Activated gamma-delta T cell treated with Interleukin-2 at 50 U/mL for 16 hours (primary cell): ENCODE measurements at regions not wholly inside any gene's neighbourhood (a gene's known extent, or its start where the extent isn't known, plus 50 kb on each side); places are given as distances from the start of the nearest gene placed in this dataset.
"Not testable (repeated sequence)": the region's sequence is repeated elsewhere in the genome, so short reads cannot be mapped to it uniquely, and the experiment has no call there.

Source experiments
- DNase-seq: peaks from one replicate; pipeline ENCODE4 v3.0.0-alpha.2; 2020

DNA sequence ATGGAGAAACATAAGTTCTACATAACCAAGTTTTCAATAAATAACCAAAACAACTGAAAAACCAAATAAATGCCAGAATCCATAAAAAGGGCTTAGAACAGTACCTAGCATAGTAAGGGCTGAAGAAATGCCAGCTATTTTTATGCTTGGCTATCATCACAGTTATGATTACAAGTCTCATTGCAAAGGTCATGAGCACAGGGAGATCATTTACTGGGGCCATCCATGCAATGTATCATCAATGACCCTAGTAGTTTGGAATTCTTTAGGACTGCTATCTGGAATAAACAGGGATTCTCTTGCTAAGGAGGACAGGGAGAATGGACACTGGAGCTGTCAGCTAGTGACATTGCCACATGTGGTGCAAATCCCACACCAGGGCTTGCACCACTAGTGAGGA lies 92.5 kb upstream of the NAP1L1 start:
- DNase-seq = no peak

DNA sequence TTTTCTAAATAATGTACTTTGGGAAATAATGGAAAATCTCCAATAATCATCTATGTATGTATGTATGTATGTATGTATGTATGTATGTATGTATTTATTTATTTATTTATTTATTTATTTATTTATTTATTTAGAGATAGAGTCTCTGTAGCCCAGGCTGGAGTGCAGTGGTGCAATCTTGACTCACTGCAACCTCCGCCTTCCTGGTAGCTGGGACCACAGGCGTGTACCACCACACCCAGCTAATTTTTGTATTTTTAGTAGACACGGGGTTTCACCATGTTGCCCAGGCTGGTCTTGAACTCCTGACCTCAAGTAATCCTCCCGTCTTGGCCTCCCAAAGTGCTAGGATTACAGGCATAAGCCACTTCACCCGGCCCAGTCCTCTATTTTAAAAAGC lies 91.5 kb upstream of the NAP1L1 start:
- not testable (repeated sequence) for DNase-seq

DNA sequence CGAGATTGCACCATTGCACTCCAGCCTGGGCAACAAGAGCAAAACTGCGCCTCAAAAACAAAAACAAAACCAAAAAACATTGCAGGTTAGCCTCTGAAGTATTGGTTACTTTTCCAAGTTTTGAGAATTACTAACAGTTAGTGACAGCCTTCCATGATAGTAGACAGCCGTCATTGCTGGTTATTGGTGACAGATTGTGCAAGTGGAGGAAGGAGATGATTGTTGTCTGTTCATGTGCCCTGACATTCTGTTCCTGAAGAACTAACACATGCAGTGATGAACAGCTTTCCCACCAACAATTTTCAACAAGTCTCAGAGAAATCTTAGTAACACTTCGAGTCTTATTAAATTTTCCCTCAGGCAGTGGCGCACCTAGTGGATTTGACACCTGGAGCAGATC lies 89.3 kb upstream of the NAP1L1 start:
- DNase-seq = no peak

DNA sequence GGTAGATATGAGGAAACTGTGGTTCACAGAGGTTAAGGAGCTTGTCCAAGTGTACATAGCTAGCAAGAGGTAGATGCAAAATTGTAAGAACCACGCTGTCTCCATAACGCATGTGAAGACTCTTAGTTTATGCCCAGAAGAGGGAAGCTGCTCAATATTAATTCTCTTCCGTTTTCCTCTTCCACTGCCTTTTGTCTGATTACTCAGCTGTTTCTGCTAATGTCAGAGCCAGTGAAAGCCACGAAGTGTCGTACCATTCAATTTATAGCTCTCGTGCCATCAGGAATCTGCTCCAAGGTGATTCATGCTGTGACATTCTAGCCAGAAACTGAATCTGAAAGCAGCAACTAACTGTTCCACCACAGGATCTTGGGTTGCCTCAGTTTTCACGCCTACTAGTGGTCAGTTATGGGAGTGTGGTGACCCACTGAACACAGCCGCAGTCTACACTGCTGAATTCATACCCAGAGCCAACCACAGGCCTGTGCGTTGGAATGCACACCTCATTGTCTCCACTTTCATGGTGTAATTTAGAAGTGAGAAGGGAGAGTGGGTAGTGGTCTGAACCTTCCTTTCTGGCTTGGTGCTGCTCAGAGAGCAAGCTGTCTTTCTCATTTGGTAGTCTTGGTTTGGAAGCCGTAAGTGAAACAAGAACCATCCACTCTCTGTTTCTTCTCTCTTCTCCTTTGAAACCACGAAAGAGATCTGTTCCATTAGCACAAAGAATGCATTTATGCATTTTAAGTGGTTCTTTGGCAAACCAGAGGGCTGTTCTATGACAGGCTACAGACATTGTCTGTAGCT lies 74.2 kb upstream of the NAP1L1 start:
- DNase-seq = peak; percentile 36

DNA sequence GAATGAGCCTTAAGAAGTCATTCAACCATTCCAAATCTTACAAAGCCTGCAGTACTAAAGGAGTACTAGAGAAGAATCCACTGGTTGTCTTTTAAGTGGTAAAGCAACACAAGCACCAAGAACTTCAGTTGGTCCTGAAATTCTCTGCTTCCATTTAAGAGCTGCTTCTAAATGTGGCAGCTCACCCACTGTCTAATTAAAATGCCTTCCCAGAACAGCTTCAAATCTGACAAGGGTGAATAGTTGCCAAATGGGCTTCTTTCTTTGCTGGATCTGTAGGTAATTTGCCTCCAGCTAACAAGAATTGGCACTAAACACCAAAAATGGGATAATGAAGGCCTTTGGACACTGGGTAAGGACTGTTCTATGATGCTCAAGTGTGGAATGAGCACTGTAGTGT lies 72.2 kb upstream of the NAP1L1 start:
- DNase-seq = no peak

DNA sequence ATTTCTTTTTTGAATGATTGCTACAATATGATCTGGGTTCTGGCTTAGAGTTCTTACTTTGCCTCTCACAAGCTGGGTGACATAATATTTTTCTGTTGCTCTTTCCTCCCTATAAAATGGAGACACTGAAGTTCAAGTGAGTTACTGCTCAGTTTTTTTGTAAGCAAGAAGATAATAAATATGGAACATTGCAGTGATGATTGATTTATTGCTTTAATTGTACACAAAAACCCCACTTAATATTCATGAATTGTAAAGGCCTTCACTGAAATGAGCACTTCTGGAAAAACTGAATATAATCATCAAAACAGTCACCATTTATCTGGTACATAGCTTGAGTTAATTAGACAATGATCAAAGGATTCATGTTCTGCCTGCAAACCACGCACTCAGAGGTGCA lies 71.8 kb upstream of the NAP1L1 start:
- no peak for DNase-seq

DNA sequence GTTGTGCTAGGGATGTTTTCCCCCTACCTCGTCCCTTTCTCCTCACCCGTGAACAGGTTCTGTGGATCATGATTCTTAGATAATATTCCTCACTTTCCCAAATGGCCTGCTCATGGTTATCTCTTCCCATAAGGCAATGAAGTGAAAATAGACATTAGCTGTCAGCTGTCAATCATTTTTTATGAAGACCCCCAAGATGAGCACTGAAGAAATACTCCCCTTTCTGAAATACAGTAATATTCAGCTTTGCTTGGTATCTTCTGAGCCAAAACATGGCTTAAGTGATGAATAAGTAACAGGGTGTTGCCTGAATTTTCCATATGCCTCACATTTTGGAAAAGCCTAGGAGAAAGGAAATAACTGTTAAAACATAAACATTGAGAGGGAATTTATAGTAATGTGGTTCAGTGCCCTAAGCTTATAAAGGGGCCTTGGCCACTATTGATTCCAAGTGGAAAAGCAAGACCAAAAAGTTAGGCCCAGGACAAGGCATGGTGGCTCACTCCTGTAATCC lies 70.7 kb upstream of the NAP1L1 start:
- DNase-seq = no peak

DNA sequence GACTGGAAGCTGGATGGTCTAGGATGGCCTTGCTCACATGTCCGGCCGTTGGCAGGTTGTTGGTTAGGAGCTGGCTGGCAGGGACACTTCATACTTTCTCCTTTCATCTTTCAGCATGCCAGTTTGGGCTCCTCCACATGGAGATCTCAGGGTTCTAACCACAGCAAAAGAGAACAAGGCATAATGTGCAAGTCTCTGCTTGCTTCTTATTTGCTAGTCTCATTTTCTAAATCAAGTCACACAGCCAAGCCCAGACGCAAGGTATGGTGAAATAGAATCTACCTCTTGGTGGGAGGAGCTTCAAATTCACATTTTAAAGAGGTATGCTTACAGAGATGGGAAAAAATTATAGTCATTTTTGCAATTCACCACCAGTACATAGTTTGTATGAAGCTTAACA lies 69.1 kb upstream of the NAP1L1 start:
- DNase-seq = no peak

DNA sequence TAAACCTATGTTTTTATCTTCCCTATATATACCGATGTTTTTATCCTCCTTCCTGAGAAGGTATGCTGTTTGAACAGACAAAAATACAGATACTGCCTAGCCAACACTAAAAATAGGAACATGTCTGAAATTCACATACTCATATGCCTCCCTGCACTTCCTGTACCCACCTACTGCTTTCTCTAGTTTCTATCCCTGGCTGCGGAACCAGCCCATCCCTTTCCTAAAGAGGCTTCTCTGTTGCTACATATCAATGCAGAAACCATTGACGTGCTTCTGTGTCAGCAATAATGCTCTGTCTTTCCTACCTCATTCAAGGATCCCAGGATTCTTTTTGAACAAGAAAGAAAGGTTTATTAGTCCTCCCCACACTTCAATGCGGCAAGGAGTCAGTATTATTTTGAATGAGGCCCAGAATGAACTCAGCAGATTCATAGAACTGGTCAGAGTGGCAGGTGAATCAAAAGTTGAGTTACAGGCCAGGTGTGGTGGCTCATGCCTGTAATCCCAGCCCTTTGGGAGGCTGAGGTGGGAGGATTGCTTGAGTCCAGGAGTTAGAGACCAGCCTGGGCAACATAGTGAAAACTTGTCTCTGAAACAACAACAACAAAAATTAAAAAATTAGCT lies 67.8 kb upstream of the NAP1L1 start:
- DNase-seq = no peak

DNA sequence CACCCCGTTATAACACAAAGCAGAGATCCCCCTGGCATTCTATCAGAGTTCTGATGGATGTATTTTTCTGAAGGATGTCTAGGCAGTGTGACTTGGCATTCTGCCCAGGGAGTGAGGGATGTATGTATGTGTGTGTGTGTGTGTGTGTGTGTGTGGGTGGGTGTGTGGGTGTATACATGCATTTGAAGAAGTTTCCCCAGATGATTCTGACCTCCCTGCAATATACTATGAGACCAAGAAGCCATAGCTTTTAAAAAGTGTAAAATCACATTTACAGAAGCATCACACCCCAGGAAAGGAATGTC lies 59.7 kb upstream of the NAP1L1 start:
- peak; percentile 5 for DNase-seq

DNA sequence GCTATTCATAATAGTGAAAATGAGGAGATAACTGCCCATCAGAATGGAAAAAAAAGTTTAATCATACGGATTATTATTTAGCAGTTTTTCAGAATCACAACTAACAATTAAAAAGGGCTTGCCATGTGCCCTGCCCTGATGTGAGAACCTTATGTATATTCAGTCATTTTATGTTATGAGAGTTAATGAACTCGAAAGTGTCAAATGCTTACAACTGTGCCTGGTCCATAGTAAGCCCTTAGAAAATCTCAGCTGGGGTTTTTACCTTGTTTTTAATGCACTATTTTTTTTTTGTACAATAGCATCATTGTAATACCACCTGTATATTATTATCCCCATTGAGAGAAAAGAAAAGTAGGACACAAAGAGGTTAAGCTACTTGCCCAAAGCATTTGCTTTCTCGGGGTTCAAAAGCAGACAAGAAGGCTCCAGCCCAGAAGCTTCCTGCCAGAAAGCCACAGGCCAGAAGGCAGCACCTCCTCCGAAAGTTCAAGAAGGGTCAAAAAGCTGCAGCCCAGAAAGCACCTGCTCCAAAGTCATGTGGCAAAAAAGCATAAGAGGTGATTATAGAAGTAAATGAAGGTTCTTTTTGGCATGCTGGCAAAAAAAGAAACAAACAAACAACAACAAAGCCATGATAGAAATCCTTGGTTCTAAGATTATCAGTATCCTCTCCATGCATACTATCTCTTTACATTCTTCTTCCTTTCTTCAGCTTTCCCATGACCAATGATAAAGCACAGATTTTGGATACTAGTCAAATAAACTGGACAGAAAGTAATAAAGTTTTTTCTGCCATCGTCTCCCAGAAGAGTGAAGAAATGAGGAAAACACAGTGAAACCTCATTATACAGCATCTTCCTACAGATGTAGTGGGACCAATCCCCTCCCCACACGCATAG lies 59.1 kb upstream of the NAP1L1 start:
- peak; percentile 25 for DNase-seq

DNA sequence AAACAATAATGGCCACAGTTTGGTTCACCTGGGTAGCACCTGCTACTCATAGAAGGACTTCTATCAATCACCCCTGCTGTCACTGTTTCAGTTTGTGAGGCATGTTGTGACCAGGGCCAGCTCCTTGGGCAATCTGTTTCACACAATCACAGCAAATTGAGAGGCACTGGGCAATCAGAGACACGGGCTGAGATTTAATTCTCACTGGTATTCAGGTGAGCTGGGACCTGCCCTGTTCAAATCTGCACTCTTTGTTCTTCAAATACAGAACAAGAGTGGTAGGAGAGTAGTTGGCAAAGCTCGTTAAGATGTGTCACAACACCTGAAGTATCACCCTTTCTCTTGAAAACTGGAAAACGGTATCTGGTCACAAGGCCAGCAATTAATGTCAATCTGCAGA lies 57.8 kb upstream of the NAP1L1 start:
- no peak for DNase-seq

DNA sequence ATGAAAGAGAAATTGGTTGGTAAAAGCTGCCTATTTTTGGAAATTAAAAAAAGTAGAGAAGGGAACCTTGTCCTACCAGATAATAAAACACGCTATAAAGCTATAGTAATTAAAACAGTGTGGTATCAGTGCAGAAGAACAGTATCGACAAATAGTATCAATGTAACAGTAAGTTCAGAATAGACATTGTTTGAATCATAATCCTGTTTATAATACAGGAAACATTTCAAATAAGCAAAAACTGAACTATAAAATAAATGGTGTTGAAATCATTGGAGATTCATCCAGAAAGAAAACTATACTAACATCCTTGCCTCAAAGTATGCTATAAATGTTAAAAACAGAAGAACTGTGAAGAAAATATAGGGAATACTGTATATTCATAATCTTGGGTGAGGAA lies 54.2 kb upstream of the NAP1L1 start:
- no peak for DNase-seq

DNA sequence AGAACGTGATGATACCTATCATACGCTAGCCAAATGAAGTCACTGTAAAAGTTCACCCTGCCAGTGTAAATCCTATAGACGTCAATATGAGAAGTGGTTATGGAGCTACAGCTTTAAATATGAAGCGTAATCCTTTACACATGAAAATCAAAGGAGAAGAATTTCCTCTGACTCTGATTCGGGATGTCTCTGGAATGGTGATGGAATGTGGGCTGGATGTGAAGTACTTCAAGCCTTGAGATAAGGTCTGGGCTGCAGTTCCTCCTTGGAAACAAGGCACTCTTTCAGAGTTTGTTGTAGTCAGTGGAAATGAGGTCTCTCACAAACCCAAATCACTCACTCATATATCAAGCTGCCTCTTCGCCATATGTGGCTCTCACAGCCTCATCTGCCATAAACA lies 53.1 kb upstream of the NAP1L1 start:
- no peak for DNase-seq

DNA sequence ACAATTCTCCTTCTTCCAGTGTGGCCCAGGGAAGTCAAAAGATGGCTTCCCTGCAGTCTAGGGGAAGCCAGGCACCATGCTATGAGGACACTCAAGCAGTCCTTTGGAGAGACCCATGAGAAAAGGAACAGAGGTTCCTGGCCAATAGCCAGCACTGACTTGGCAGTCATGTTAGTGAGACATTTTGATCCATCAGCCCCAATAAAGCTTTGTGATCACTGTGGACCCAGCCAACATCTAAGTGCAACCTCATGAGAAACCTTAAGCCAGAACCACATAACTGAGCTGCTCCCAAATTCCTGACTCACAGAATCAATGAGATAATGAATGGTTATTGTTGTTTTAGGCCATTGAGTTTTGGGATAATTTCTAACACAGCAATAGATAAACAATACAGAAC lies 51.0 kb upstream of the NAP1L1 start:
- no peak for DNase-seq
